ENCODE measurements at regions not wholly inside any gene's neighbourhood (a gene's known extent, or its start where the extent isn't known, plus 50 kb on each side); places are given as distances from the start of the nearest gene placed in this dataset.

DNA sequence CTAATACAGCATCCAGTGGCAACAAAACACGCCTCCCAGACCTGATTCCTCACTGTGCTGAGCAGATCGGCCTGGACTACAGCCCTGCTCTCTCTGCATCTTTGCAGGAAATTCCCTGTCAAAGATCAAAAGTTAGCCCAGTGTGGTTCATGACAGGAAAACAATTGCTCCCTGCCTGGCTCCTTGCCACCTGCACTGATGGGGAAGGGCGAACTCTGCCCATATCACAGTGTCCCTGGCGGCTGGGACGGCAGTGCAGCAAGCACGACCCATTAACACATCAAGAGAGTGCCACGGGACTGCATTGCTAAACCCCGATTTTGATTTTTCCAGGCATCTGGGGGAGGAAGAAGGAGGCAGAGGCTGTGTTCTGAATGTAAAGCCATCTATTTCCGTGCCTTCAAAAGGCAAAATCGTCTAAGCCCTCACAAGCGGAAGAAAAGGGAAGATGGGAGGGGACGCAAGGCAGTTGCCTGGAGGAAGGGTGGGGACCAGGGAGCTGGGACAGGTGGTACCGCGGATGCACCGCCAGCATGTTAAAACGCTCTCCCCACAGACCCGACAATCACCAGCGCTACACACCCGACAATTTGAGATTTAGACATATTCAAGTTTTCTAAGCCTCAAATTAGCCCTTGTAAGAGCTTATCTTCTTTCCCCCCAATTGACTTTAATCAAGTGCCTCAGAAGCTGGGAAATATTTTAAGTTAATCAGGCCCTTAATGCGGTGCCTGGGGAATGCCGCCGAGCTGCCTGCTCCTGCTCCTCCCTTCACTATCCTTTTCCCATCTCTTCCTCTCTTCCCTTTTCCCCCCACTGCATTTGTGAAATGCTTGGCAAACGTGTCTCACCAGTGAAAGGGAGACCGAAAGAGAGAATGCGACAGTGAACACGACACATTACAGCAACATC, 238.8 kb upstream of the CDH5 start:
- H3K4me1 ChIP-seq (ENCODE audit: control insufficient read depth in 1 of 2, insufficient read depth in 2 of 2, low read length in 2 of 2) = peaks cover 2 to 21% of the 10 kb centered on the region in 2 experiments; a peak in 3 of 4 replicates
- H3K9me2 ChIP-seq (ENCODE audit: insufficient read depth) = no peaks in the 10 kb centered on the region
- no peaks in the 10 kb centered on the region for H3K36me3 ChIP-seq (ENCODE audit: control insufficient read depth in 1 of 2, insufficient read depth in 2 of 2, low read length in 2 of 2)
- DNase-seq (ENCODE audit: low read depth, low spot score) = no peak
- no peak overlapping the region for H3K9ac ChIP-seq (ENCODE audit: low read length)
- intact Hi-C loops (cut with micrococcal nuclease) = no loop called here
- peak; percentile 42; the same call in 1 of the 2 replicates for ATAC-seq
- no peaks in the 10 kb centered on the region for H3K9me3 ChIP-seq (ENCODE audit: control insufficient read depth in 1 of 2, insufficient read depth in 1 of 2, low read depth in 1 of 2, low read length in 2 of 2)
- H2AFZ ChIP-seq (ENCODE audit: low read depth, low read length, poor library complexity, severe bottlenecking) = no peak overlapping the region
- no peak overlapping the region for H3K4me3 ChIP-seq (replicated peaks in 1 of 2; ENCODE audit: low read depth in 1 of 2, low read length in 2 of 2)
- no TSS peak for BruUV-seq (replicated peaks)
- ChIA-PET CTCF (no interaction called here), RAD21 (ENCODE audit: low non-redundant PET in 1 of 2, low total read pairs in 2 of 2, uncharacterized antibody in 2 of 2, unreplicated experiment in 2 of 2) (no interaction called here), POLR2A (no interaction called here)
- H3K27ac ChIP-seq (ENCODE audit: low read depth, low read length) = no peak overlapping the region
- no peak overlapping the region for H3K4me2 ChIP-seq (ENCODE audit: low read length)
- H3K27me3 ChIP-seq (ENCODE audit: insufficient read depth, low read length) = peaks cover 28% of the 10 kb centered on the region
- H4K20me1 ChIP-seq (ENCODE audit: insufficient read depth) = no peaks in the 10 kb centered on the region
- TF ChIP-seq, protein P1, sequence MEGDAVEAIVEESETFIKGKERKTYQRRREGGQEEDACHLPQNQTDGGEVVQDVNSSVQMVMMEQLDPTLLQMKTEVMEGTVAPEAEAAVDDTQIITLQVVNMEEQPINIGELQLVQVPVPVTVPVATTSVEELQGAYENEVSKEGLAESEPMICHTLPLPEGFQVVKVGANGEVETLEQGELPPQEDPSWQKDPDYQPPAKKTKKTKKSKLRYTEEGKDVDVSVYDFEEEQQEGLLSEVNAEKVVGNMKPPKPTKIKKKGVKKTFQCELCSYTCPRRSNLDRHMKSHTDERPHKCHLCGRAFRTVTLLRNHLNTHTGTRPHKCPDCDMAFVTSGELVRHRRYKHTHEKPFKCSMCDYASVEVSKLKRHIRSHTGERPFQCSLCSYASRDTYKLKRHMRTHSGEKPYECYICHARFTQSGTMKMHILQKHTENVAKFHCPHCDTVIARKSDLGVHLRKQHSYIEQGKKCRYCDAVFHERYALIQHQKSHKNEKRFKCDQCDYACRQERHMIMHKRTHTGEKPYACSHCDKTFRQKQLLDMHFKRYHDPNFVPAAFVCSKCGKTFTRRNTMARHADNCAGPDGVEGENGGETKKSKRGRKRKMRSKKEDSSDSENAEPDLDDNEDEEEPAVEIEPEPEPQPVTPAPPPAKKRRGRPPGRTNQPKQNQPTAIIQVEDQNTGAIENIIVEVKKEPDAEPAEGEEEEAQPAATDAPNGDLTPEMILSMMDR (IDR thresholded peaks at IDR 0.05 in 2 of 3, conservative IDR thresholded peaks at IDR 0.05 in 1 of 3; ENCODE audit: borderline replicate concordance in 1 of 3, insufficient read depth in 1 of 3, low read depth in 2 of 3, low read length in 2 of 3) = no peak
- TF ChIP-seq, protein P2, sequence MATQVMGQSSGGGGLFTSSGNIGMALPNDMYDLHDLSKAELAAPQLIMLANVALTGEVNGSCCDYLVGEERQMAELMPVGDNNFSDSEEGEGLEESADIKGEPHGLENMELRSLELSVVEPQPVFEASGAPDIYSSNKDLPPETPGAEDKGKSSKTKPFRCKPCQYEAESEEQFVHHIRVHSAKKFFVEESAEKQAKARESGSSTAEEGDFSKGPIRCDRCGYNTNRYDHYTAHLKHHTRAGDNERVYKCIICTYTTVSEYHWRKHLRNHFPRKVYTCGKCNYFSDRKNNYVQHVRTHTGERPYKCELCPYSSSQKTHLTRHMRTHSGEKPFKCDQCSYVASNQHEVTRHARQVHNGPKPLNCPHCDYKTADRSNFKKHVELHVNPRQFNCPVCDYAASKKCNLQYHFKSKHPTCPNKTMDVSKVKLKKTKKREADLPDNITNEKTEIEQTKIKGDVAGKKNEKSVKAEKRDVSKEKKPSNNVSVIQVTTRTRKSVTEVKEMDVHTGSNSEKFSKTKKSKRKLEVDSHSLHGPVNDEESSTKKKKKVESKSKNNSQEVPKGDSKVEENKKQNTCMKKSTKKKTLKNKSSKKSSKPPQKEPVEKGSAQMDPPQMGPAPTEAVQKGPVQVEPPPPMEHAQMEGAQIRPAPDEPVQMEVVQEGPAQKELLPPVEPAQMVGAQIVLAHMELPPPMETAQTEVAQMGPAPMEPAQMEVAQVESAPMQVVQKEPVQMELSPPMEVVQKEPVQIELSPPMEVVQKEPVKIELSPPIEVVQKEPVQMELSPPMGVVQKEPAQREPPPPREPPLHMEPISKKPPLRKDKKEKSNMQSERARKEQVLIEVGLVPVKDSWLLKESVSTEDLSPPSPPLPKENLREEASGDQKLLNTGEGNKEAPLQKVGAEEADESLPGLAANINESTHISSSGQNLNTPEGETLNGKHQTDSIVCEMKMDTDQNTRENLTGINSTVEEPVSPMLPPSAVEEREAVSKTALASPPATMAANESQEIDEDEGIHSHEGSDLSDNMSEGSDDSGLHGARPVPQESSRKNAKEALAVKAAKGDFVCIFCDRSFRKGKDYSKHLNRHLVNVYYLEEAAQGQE (IDR thresholded peaks at IDR 0.05; ENCODE audit: low read depth) = no peak
- TF ChIP-seq, protein P3, sequence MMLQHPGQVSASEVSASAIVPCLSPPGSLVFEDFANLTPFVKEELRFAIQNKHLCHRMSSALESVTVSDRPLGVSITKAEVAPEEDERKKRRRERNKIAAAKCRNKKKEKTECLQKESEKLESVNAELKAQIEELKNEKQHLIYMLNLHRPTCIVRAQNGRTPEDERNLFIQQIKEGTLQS (IDR thresholded peaks at IDR 0.05) = no peak
- no peak for TF ChIP-seq ELF1 (IDR thresholded peaks at IDR 0.05; ENCODE audit: borderline replicate concordance, low read depth)
- no peak for TF ChIP-seq POLR2AphosphoS5 (IDR thresholded peaks at IDR 0.05; ENCODE audit: low read depth, low read length)
- TF ChIP-seq EZH2 (IDR thresholded peaks at IDR 0.05) = no peak
- no peak for TF ChIP-seq JUND (IDR thresholded peaks at IDR 0.05)
- no peak for TF ChIP-seq ZFX (IDR thresholded peaks at IDR 0.05)
- TF ChIP-seq SIN3A (IDR thresholded peaks at IDR 0.05; ENCODE audit: low read depth) = no peak
- no peak for TF ChIP-seq EZH2phosphoT487 (IDR thresholded peaks at IDR 0.05; ENCODE audit: borderline replicate concordance)
- TF ChIP-seq ZNF274 (IDR thresholded peaks at IDR 0.05; ENCODE audit: low read depth, low read length) = no peak
- TF ChIP-seq RAD21 (IDR thresholded peaks at IDR 0.05; ENCODE audit: low read depth) = no peak
- no peak for TF ChIP-seq EGR1 (IDR thresholded peaks at IDR 0.05; ENCODE audit: low read depth)
- no peaks in the 10 kb centered on the region for H3K79me2 ChIP-seq (ENCODE audit: insufficient read depth, low read length)
